Colonic mucosa (tissue), 4 donors: ENCODE measurements at regions not wholly inside any gene's neighbourhood (a gene's known extent, or its start where the extent isn't known, plus 50 kb on each side); places are given as distances from the start of the nearest gene placed in this dataset.

ENCODE experiments used
- DNase-seq: peaks from one replicate; pipeline ENCODE4 v3.0.0-alpha.2; 2020
- H3K27ac ChIP-seq: fragments of 200-600 bp; one replicate; pipeline ENCODE4 v1.8.0; 2021
- H3K27me3 ChIP-seq: fragments of 200-600 bp; one replicate; pipeline ENCODE4 v1.8.0; 2021
- H3K36me3 ChIP-seq: fragments of 200-600 bp; one replicate; pipeline ENCODE4 v1.8.0; 2021
- H3K4me1 ChIP-seq: fragments of 200-600 bp; one replicate; pipeline ENCODE4 v1.8.0; 2021; ENCODE audit warnings: mild to moderate bottlenecking
- H3K4me3 ChIP-seq: fragments of 200-600 bp; one replicate; pipeline ENCODE4 v1.8.0; 2021
- H3K9ac ChIP-seq, 2 donors: one replicate each; pipeline ENCODE4 v1.7.0; 2013; ENCODE audit warnings: control low read depth in 2 of 2, low read depth in 2 of 2, low read length in 2 of 2
- H3K9me3 ChIP-seq: fragments of 200-600 bp; one replicate; pipeline ENCODE4 v1.8.0; 2021
- CTCF ChIP-seq: fragments of 200-600 bp; IDR thresholded peaks from one replicate; pipeline ENCODE4 v1.8.0; 2022; ENCODE audit warnings: antibody characterized with exemption, mild to moderate bottlenecking
- intact Hi-C: fragments of 100-400 bp; cut with DNase I; formaldehyde crosslinking; loops from one replicate; pipeline ENCODE4 v1.14.1; 2022
- donor health status: healthy.
- donor health status: DM: no; HTN: no; CAD: no.
- donor health status: DM: no; HTN: no; CAD: no.

GRCh38 chr10:78454123-78454645 lies 420.5 kb downstream of the RPS24 start:
- Histone ChIP-seq H3K9ac (no peak overlapping the region), H3K27me3 (no peaks in the 10 kb centered on the region), H3K4me3 (no peak overlapping the region), H3K36me3 (no peaks in the 10 kb centered on the region), H3K4me1 (no peaks in the 10 kb centered on the region), H3K9me3 (no peaks in the 10 kb centered on the region), H3K27ac (no peak overlapping the region)
- no peak for DNase-seq
- intact Hi-C loops, result no loop called here
- TF ChIP-seq CTCF, result no peak

GRCh38 chr10:78455236-78455635 lies 421.6 kb downstream of the RPS24 start:
- Histone ChIP-seq H3K9ac (no peak overlapping the region), H3K36me3 (no peaks in the 10 kb centered on the region), H3K4me3 (no peak overlapping the region), H3K27ac (no peak overlapping the region), H3K4me1 (no peaks in the 10 kb centered on the region), H3K9me3 (no peaks in the 10 kb centered on the region), H3K27me3 (no peaks in the 10 kb centered on the region)
- TF ChIP-seq CTCF, result no peak
- DNase-seq, result no peak
- intact Hi-C loops, result no loop called here

GRCh38 chr10:78455811-78456210 lies 422.1 kb downstream of the RPS24 start:
- Histone ChIP-seq H3K27me3 (no peaks in the 10 kb centered on the region), H3K36me3 (no peaks in the 10 kb centered on the region), H3K4me1 (no peaks in the 10 kb centered on the region), H3K9ac (no peak overlapping the region), H3K9me3 (no peaks in the 10 kb centered on the region), H3K4me3 (no peak overlapping the region), H3K27ac (no peak overlapping the region)
- DNase-seq, result no peak
- no peak for TF ChIP-seq CTCF
- intact Hi-C loops, result no loop called here

GRCh38 chr10:78456649-78457400 lies 423.2 kb downstream of the RPS24 start:
- no peak for TF ChIP-seq CTCF
- intact Hi-C loops, result no loop called here

GRCh38 chr10:78457804-78458482 lies 424.3 kb downstream of the RPS24 start:
- H3K27ac ChIP-seq, result no peak overlapping the region
- no peaks in the 10 kb centered on the region for H3K4me1 ChIP-seq
- no peaks in the 10 kb centered on the region for H3K36me3 ChIP-seq
- intact Hi-C loops, result no loop called here
- no peak for DNase-seq
- H3K9ac ChIP-seq, result no peak overlapping the region
- no peaks in the 10 kb centered on the region for H3K27me3 ChIP-seq
- no peaks in the 10 kb centered on the region for H3K9me3 ChIP-seq
- no peak for TF ChIP-seq CTCF
- no peak overlapping the region for H3K4me3 ChIP-seq

More at GRCh38 chr10:78456649-78457400, 423.2 kb downstream of the RPS24 start:
- Histone ChIP-seq H3K4me1 (no peaks in the 10 kb centered on the region), H3K27ac (no peak overlapping the region), H3K9me3 (no peaks in the 10 kb centered on the region), H3K27me3 (no peaks in the 10 kb centered on the region), H3K4me3 (no peak overlapping the region), H3K36me3 (no peaks in the 10 kb centered on the region), H3K9ac (no peak overlapping the region)
- DNase-seq, result no peak
